H1 (cell line): ENCODE measurements at regions not wholly inside any gene's neighbourhood (a gene's known extent, or its start where the extent isn't known, plus 50 kb on each side); places are given as distances from the start of the nearest gene placed in this dataset.

Experiments
- GTF2F1 ChIP-seq: IDR thresholded peaks from 2 replicates; pipeline ENCODE4 v1.6.1; 2012; ENCODE audit warnings: low read depth, low read length, improper control_type of control experiment, borderline replicate concordance
- JUN ChIP-seq: IDR thresholded peaks from 2 replicates; pipeline ENCODE4 v1.6.1; 2011; ENCODE audit warnings: low read depth, mild to moderate bottlenecking, improper control_type of control experiment, low read length
- MAX ChIP-seq: IDR thresholded peaks from 2 replicates; pipeline ENCODE4 v1.6.1; 2012; ENCODE audit warnings: inconsistent platforms
- RNF2 ChIP-seq: fragments of 200-900, 300-1000 bp; sonication (generic); IDR thresholded peaks from 2 replicates; pipeline ENCODE4 v1.7.1; 2016; ENCODE audit warnings: borderline replicate concordance, low read depth, mild to moderate bottlenecking, antibody characterized with exemption, low read length; ENCODE audit not compliant: poor library complexity, severe bottlenecking; ENCODE audit errors: missing control alignments

GRCh38 chr5:92594031-92594430 lies 987.0 kb downstream of the NR2F1-AS1 start (continued):
- TF ChIP-seq RNF2: no peak
- no peak for TF ChIP-seq JUN
- no peak for TF ChIP-seq GTF2F1
- no peak for TF ChIP-seq MAX
